ENCODE measurements at regions not wholly inside any gene's neighbourhood (a gene's known extent, or its start where the extent isn't known, plus 50 kb on each side); places are given as distances from the start of the nearest gene placed in this dataset.

DNA sequence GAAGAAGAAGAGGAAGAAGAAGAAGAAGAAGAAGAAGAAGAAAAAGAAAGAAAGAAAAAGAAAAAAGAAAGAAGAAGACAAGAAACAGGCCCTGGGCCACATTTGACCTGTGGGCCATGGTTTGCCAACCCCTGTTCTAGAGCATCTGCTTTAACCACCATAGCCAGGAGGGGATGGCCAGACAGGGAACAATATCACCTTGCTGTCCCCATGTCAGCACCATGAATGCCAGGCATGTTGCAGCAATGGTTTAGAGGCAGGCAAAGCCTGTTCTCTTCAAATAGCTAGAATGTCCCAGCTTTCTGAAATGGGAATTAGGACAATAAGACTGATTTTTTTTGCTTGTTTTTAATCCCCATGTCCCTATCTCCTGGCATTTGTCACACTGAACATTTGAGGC lies 338.6 kb upstream of the PLET1 start:
- TF ChIP-seq EZH2phosphoT487 (IDR thresholded peaks at IDR 0.05; ENCODE audit: borderline replicate concordance), result no peak
- TF ChIP-seq EZH2 (IDR thresholded peaks at IDR 0.05), result no peak
- no peak for TF ChIP-seq SRF (IDR thresholded peaks at IDR 0.05; ENCODE audit: low read depth)
- TF ChIP-seq, protein P1, sequence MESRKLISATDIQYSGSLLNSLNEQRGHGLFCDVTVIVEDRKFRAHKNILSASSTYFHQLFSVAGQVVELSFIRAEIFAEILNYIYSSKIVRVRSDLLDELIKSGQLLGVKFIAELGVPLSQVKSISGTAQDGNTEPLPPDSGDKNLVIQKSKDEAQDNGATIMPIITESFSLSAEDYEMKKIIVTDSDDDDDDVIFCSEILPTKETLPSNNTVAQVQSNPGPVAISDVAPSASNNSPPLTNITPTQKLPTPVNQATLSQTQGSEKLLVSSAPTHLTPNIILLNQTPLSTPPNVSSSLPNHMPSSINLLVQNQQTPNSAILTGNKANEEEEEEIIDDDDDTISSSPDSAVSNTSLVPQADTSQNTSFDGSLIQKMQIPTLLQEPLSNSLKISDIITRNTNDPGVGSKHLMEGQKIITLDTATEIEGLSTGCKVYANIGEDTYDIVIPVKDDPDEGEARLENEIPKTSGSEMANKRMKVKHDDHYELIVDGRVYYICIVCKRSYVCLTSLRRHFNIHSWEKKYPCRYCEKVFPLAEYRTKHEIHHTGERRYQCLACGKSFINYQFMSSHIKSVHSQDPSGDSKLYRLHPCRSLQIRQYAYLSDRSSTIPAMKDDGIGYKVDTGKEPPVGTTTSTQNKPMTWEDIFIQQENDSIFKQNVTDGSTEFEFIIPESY (IDR thresholded peaks at IDR 0.05; ENCODE audit: extremely low read depth, insufficient replicate concordance, low read length), result no peak
- TF ChIP-seq, protein P2, sequence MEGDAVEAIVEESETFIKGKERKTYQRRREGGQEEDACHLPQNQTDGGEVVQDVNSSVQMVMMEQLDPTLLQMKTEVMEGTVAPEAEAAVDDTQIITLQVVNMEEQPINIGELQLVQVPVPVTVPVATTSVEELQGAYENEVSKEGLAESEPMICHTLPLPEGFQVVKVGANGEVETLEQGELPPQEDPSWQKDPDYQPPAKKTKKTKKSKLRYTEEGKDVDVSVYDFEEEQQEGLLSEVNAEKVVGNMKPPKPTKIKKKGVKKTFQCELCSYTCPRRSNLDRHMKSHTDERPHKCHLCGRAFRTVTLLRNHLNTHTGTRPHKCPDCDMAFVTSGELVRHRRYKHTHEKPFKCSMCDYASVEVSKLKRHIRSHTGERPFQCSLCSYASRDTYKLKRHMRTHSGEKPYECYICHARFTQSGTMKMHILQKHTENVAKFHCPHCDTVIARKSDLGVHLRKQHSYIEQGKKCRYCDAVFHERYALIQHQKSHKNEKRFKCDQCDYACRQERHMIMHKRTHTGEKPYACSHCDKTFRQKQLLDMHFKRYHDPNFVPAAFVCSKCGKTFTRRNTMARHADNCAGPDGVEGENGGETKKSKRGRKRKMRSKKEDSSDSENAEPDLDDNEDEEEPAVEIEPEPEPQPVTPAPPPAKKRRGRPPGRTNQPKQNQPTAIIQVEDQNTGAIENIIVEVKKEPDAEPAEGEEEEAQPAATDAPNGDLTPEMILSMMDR (IDR thresholded peaks at IDR 0.05 in 2 of 3, conservative IDR thresholded peaks at IDR 0.05 in 1 of 3; ENCODE audit: borderline replicate concordance in 1 of 3, insufficient read depth in 1 of 3, low read depth in 2 of 3, low read length in 2 of 3), result no peak
- TF ChIP-seq CEBPB (IDR thresholded peaks at IDR 0.05; ENCODE audit: low read depth), result no peak
- TF ChIP-seq, protein P3, sequence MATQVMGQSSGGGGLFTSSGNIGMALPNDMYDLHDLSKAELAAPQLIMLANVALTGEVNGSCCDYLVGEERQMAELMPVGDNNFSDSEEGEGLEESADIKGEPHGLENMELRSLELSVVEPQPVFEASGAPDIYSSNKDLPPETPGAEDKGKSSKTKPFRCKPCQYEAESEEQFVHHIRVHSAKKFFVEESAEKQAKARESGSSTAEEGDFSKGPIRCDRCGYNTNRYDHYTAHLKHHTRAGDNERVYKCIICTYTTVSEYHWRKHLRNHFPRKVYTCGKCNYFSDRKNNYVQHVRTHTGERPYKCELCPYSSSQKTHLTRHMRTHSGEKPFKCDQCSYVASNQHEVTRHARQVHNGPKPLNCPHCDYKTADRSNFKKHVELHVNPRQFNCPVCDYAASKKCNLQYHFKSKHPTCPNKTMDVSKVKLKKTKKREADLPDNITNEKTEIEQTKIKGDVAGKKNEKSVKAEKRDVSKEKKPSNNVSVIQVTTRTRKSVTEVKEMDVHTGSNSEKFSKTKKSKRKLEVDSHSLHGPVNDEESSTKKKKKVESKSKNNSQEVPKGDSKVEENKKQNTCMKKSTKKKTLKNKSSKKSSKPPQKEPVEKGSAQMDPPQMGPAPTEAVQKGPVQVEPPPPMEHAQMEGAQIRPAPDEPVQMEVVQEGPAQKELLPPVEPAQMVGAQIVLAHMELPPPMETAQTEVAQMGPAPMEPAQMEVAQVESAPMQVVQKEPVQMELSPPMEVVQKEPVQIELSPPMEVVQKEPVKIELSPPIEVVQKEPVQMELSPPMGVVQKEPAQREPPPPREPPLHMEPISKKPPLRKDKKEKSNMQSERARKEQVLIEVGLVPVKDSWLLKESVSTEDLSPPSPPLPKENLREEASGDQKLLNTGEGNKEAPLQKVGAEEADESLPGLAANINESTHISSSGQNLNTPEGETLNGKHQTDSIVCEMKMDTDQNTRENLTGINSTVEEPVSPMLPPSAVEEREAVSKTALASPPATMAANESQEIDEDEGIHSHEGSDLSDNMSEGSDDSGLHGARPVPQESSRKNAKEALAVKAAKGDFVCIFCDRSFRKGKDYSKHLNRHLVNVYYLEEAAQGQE (IDR thresholded peaks at IDR 0.05; ENCODE audit: low read depth), result no peak
- no peak for TF ChIP-seq EGR1 (IDR thresholded peaks at IDR 0.05; ENCODE audit: low read depth)
- no peak for TF ChIP-seq POLR2A (IDR thresholded peaks at IDR 0.05; ENCODE audit: borderline replicate concordance, extremely low read depth, insufficient read depth, insufficient read length)
- TF ChIP-seq JUND (IDR thresholded peaks at IDR 0.05), result no peak
- no peak for TF ChIP-seq SP1 (IDR thresholded peaks at IDR 0.05; ENCODE audit: low read depth)
- TF ChIP-seq ZFX (IDR thresholded peaks at IDR 0.05), result no peak
- no peak for TF ChIP-seq SIN3A (IDR thresholded peaks at IDR 0.05; ENCODE audit: low read depth)
- TF ChIP-seq, protein P4, sequence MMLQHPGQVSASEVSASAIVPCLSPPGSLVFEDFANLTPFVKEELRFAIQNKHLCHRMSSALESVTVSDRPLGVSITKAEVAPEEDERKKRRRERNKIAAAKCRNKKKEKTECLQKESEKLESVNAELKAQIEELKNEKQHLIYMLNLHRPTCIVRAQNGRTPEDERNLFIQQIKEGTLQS (IDR thresholded peaks at IDR 0.05), result no peak

Data from HCT116 (cell line).